ENCODE measurements at regions not wholly inside any gene's neighbourhood (a gene's known extent, or its start where the extent isn't known, plus 50 kb on each side); places are given as distances from the start of the nearest gene placed in this dataset.

DNA sequence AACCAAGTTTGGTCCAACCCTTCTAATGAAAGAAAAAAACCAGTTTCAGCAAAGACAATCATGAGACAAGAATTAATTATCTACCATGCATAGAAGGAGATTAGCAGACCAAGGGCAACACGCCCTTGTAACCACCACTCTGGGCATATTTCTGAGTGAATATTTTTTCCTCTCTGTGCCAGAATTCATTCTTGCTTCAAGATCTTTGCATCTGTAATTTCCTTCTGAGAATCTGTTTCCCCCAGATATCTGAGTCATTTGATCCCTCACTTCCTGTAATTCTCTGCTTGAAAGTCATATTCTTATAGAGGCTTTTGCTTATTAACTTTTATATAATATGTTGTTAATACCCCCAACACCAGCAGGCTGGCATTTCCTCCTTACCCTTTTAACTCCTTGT is 243.7 kb downstream of the SLC16A7 start:
- no peak for DNase-seq (ENCODE audit: low read depth in 2 of 2)

DNA sequence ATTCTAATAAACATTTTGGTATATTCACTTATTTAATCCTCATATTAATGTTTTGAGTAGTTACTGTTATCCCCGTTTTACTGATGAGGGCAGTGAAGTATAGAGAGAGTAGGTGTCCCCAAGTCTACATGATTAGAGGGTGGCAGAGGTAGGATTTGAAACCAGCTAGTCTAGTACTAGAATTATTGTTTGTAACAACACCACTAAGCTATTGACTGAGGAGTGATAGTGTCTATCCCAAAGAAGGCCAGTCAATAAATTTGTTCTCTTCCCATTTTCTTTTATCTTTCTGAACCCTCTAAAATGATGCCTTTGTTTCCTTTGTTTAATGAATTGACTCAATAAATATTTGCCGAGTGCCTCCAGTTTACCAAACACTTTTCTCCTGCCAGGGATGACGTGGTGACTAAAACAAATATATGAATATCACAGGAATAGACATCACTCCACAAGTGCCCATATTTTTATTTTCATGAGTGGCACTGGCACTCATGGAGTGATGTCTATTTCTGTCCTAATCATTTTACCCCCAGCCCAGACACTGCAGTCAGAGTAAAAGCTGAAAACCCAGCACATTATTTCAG is 247.5 kb downstream of the SLC16A7 start:
- DNase-seq (ENCODE audit: low read depth in 2 of 2) = no peak

DNA sequence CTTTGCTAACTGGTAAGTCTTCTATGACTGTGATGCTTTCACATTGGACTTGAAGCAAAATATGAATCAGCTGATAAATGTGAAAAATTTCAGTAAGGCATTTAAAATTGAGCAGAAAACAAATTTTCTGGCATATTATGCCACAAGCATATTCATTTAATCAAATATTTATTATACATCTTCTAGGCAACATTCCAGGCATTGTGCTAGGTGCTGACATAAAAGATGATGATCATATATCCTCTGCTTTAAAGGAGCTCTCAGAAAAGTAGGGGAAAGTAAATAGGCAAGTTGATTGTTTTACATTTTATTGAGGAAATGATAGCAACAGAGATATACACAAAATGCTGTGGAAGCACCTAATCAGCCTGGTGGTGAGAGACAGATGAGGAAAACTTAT is 248.9 kb downstream of the SLC16A7 start:
- DNase-seq (ENCODE audit: low read depth in 2 of 2) = no peak

DNA sequence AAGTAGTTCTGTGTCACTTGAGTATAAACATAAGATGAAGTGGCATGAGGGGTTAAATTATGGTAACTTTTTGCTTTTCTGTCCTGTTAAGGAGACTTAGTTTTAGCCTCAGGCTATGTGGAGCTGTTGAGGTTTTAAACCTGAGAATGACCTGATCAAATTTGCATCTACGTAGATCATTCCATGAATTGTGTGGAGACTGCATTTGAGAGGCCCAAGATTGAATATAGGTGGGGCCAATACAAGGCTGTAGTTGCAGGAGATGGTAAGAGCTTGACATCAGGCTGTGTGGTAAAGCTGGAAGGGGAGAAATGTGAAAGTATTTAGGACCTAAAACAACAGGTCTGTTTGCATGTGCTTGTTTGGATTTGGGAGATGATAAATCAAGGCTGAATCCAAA is 249.5 kb downstream of the SLC16A7 start:
- DNase-seq (ENCODE audit: low read depth in 2 of 2) = no peak

DNA sequence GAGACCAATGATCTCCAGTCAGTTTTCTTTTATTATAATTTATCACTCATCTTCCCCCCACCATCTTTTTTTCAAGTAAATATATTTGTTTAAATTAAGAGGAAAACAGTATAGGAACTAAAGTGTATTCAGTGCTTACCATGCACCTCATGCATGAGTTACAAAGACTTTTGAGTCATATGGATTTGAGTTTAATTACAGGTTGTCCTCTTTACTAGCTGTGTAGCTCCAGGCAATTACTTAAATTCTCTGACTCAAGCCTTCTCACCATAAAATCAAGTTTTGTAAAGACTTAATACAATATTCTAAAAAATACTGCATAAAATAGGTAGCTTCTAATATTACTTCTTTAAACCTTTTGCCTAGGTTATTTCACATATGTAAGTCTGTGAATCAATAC is 251.3 kb downstream of the SLC16A7 start:
- no peak for DNase-seq (ENCODE audit: low read depth in 2 of 2)

DNA sequence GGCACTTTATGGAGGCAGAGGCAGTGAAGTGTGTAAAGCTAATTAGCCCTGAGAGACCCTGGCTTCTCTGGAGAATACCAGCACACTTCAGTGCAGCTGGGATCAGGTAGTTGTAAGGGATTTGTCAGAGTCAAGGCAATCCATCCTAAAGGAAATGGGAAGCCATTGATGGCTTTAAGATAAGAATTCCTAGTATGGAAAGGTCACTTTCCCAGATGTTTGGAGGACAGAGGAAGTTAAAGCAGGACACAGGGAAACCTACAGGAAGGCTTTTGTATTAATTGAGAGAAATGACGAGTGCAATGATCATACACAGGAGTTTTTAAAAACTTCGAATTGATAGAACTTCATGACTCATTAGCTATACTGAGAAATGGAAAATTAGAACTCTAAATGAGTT is 254.4 kb downstream of the SLC16A7 start:
- DNase-seq (ENCODE audit: low read depth in 2 of 2) = no peak

- no peak for DNase-seq (ENCODE audit: low read depth in 2 of 2)
Measured at GRCh38 chr12:59858508-59859170, 262.8 kb downstream of the SLC16A7 start.

DNA sequence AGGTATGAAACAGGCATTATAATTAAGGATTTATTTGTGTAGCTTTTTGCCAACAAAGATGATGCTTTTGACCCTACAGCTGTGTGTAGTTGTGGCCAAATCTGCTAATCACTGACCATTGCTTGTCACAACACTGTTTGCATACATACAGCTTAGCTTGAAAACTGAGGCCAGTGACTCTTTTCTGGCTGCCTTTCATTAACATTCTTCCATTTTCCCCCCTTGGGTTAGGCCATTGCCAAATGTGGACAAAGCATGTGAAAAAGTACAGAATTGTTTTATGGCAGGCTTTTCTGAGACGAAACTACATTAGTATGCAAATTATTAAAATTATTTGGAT is 263.3 kb downstream of the SLC16A7 start:
- no peak for DNase-seq (ENCODE audit: low read depth in 2 of 2)

GRCh38 chr12:59861635-59862034 is 265.8 kb downstream of the SLC16A7 start:
- DNase-seq (ENCODE audit: low read depth in 2 of 2) = no peak

GRCh38 chr12:59867055-59867454 is 271.2 kb downstream of the SLC16A7 start:
- DNase-seq (ENCODE audit: low read depth in 2 of 2) = no peak

GRCh38 chr12:59867689-59868088 is 271.9 kb downstream of the SLC16A7 start:
- no peak for DNase-seq (ENCODE audit: low read depth in 2 of 2)

GRCh38 chr12:59871779-59872178 is 275.9 kb downstream of the SLC16A7 start:
- DNase-seq (ENCODE audit: low read depth in 2 of 2) = no peak

GRCh38 chr12:59873136-59873535 is 277.3 kb downstream of the SLC16A7 start:
- DNase-seq (ENCODE audit: low read depth in 2 of 2) = no peak

DNA sequence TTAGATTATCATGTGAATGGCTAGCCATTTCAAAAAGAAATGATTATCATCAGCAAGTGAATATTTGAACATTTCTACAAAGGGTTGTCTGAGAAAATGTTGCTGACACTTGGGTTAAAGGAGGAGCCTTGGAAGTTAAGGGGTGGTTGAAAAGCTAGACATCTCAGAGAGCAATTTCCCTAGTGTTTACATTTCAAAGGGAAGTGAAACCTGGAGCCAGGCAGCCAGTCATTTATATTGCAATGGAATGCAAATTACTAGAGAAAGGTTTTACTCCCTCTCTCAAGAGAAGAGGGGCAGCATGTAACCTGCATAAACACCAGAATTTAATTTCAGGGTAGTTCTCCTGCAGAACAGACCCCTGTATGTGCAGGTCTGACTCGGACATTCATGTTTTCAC is 279.0 kb downstream of the SLC16A7 start:
- DNase-seq (ENCODE audit: low read depth in 2 of 2) = no peak

DNA sequence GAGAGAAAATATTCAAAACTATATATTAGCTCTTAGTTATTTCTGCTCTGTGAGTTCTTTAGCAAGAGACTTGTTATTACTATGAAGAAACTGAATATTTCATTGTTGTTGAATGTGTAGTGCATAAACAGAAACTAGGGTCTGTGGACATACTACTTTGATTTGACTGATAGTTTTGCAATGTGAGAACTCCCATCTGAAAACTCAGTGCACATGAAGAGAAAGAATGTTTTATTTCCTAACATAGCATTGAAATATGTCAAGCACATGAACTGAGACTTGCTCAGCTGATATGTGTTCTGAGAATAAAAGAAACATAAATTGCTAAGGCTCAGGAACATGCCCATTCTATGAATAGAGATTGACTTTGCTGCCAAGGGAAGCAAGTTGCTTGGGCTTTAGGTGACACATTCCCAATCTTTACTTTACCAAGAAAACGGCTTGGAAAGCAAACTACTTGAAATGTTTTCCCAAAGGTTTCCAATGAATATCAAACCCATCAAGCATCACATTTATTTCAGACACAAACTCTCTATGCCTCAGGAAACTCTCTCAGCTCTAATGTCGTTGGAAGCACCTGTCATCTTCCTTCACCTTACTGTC is 290.4 kb downstream of the SLC16A7 start:
- no peak for DNase-seq (ENCODE audit: low read depth in 2 of 2)

- no peak for DNase-seq (ENCODE audit: low read depth in 2 of 2)
Measured at GRCh38 chr12:59887178-59887577, 291.3 kb downstream of the SLC16A7 start.

DNA sequence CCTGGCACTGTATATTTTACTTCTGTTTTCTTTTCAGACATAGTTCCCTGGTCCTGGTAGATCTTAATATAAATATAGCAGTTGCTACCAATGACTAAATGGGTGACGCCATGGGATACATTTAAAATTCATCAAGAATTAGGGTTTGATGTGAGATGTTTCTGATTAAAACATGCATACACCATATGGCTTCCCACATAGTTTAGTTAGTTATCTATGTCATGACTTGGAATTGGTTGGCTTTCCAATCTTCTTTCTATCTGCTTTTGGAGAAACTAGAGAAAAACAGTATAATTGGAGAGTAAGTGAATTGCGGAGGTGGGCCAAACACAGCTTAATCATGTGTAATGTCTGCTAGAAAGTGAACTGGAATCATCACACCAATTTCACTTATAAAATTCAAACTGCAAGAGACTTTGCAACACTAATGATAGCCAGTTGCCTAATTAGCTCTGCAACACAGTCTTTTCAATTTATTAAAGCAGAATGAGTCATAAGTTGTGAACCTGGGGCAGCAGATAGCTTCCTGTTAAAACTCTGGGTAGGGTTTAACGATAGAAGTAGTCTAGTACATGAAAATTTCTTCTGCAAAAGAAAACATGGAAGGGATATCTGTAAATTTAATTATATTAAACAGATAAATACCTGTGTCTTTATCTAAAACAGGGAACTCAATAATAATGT is 295.2 kb downstream of the SLC16A7 start:
- no peak for DNase-seq (ENCODE audit: low read depth in 2 of 2)

DNA sequence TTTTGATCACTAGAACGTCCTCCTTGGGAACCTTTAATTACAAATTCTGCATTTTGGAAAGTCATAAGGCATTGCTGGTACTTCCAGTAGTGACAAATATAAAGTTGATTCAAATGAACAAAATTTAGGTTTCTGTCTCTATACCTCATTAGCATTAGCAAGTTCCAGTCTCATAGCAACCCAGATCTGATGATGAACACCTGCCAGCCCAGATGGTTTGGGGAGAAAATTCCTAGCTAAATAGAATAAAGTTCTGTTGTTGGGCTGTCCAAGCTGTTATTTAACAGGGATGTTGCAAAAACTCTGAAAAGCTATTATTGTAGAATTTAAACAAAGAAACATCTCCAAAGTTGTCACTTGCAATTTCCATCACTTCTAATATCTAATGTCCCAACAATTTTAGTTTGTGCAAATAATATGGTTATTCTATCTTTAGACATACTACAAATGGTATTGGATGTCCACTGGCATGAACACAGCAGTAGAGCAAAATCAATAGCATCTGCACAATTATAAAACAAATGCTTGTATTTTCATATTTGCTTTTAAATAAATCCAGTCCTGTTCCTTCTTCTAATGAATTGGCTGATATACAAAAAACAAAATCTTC is 299.4 kb downstream of the SLC16A7 start:
- DNase-seq (ENCODE audit: low read depth in 2 of 2) = no peak

DNA sequence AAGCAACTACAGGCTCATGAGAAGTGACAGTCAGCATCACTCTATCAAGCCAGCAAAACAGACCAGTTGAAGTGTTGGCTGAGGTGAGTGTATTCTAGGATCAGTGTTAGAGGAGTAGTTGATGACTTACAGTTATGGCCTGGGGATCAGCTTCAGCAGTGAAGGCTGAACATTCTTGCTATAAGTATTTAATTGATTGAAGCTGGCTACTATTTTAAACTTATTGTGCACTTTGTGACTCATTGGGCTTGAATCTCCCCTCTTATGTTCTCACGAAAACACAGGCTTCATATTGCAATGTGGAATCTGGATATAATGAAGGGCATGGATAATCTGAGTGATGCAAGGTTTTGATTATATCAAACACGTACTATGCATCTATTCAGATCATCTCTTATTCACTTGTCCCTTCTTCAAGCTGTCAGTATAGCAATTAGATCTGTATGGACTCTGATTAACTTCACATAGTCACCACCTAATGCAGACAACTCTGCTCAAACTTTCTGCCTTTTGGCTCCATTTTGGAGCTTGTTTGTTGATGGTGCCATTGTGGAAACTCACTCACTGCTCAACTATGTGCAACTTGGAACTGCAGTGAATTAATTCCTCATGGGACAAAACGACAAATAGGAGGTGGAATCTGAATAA is 309.2 kb downstream of the SLC16A7 start:
- DNase-seq (ENCODE audit: low read depth in 2 of 2) = no peak

DNA sequence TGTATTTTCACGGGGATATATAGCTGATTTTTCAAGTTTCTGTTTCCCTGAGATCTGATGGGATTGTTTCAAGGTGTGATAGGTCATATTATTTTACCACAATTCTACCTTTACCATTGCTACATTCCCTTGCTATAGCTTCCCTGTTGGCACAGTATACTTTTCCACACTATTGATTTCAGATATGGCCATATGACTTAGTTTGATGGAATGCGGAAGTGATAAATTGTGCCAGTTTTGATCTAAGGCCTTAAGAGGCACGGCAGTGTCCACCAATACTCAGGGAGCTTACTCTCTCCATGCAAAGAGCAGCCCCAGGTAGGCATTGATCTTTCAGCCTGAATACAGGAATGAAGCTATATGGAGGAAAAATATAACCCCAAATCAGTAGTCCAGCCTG is 315.7 kb downstream of the SLC16A7 start:
- DNase-seq (ENCODE audit: low read depth in 2 of 2) = no peak

GRCh38 chr12:59916988-59917387 is 321.2 kb downstream of the SLC16A7 start:
- DNase-seq (ENCODE audit: low read depth in 2 of 2) = no peak

DNA sequence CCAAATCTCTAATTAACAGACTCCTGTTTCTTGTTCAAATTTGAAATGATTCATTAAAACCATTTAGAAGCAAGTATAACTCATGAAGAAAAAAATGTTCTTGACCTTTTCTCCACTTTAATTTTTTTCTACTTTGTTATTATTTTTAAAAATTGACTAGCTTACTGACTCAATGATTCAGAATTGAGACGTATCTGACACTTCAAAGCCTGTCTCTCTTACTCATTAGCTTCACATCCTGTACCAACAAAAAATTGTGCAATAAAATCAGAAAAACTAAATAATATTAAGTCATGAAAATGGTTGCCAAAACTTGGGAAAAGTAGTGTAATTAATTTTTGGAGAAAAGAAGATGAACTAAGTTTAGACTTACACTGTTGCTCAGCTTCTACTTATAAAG is 331.2 kb downstream of the SLC16A7 start:
- no peak for DNase-seq (ENCODE audit: low read depth in 2 of 2)
